D721Med (cell line): ENCODE measurements at regions not wholly inside any gene's neighbourhood (a gene's known extent, or its start where the extent isn't known, plus 50 kb on each side); places are given as distances from the start of the nearest gene placed in this dataset.

ENCODE experiments used
- DNase-seq: peaks from one replicate; pipeline ENCODE4 v3.0.0; 2011; ENCODE audit warnings: low spot score; ENCODE audit not compliant: insufficient read length
- FAIRE-seq: peaks from 2 replicates; lab custom pipeline; 2011; peaks lifted over from hg19 to GRCh38; lab: Jason Lieb, UNC
- CTCF ChIP-seq: IDR thresholded peaks from 2 replicates; pipeline ENCODE4 v1.5.1; 2012; ENCODE audit warnings: mild to moderate bottlenecking, control low read depth; ENCODE audit not compliant: insufficient read depth; ENCODE audit errors: missing control alignments

GRCh38 chr14:45332360-45332988 lies 79.5 kb upstream of the MIS18BP1 start:
- DNase-seq (no peak), FAIRE-seq (no peak)
- TF ChIP-seq CTCF, result no peak

- FAIRE-seq (no peak), DNase-seq (no peak)
- TF ChIP-seq CTCF, result no peak
Measured at GRCh38 chr14:45308745-45309397, 55.9 kb upstream of the MIS18BP1 start.
